ENCODE measurements at regions not wholly inside any gene's neighbourhood (a gene's known extent, or its start where the extent isn't known, plus 50 kb on each side); places are given as distances from the start of the nearest gene placed in this dataset.

- no peak overlapping the region for H3K4me3 ChIP-seq (ENCODE audit: low read length)
- DNase-seq (ENCODE audit: low read depth): no peak
- TF ChIP-seq CTCF (conservative IDR thresholded peaks at IDR 0.05; ENCODE audit: low read depth, low read length): no peak
Observed at GRCh38 chr3:56918111-56918568, 116.4 kb upstream of the ARHGEF3 start.

GRCh38 chr3:56917361-56918110 lies 115.8 kb upstream of the ARHGEF3 start:
- no peak overlapping the region for H3K4me3 ChIP-seq (ENCODE audit: low read length)
- DNase-seq (ENCODE audit: low read depth): no peak
- no peak for TF ChIP-seq CTCF (conservative IDR thresholded peaks at IDR 0.05; ENCODE audit: low read depth, low read length)

GRCh38 chr3:56916716-56917360 lies 115.1 kb upstream of the ARHGEF3 start:
- TF ChIP-seq CTCF (conservative IDR thresholded peaks at IDR 0.05; ENCODE audit: low read depth, low read length): no peak
- DNase-seq (ENCODE audit: low read depth): no peak
- no peak overlapping the region for H3K4me3 ChIP-seq (ENCODE audit: low read length)

GRCh38 chr3:56915966-56916586 lies 114.3 kb upstream of the ARHGEF3 start:
- no peak for TF ChIP-seq CTCF (conservative IDR thresholded peaks at IDR 0.05; ENCODE audit: low read depth, low read length)
- DNase-seq (ENCODE audit: low read depth): no peak
- no peak overlapping the region for H3K4me3 ChIP-seq (ENCODE audit: low read length)

GRCh38 chr3:56914646-56915045 lies 112.9 kb upstream of the ARHGEF3 start:
- no peak for TF ChIP-seq CTCF (conservative IDR thresholded peaks at IDR 0.05; ENCODE audit: low read depth, low read length)
- DNase-seq (ENCODE audit: low read depth): no peak
- no peak overlapping the region for H3K4me3 ChIP-seq (ENCODE audit: low read length)

GRCh38 chr3:56911363-56911762 lies 109.6 kb upstream of the ARHGEF3 start:
- TF ChIP-seq CTCF (conservative IDR thresholded peaks at IDR 0.05; ENCODE audit: low read depth, low read length): no peak
- H3K4me3 ChIP-seq (ENCODE audit: low read length): no peak overlapping the region
- no peak for DNase-seq (ENCODE audit: low read depth)
